GM18499 (cell line): ENCODE measurements at regions not wholly inside any gene's neighbourhood (a gene's known extent, or its start where the extent isn't known, plus 50 kb on each side); places are given as distances from the start of the nearest gene placed in this dataset.

Source experiments
- ATAC-seq: cut with Tn5 transposase; IDR thresholded peaks from one replicate; pipeline ENCODE4 v1.9.1; 2021; ENCODE audit warnings: moderate number of reproducible peaks; ENCODE audit not compliant: insufficient read depth, unreplicated experiment

- ATAC-seq = no peak
These were observed 74.9 kb downstream of the SLC25A47 start for GRCh38 chr14:100398044-100398443.

DNA sequence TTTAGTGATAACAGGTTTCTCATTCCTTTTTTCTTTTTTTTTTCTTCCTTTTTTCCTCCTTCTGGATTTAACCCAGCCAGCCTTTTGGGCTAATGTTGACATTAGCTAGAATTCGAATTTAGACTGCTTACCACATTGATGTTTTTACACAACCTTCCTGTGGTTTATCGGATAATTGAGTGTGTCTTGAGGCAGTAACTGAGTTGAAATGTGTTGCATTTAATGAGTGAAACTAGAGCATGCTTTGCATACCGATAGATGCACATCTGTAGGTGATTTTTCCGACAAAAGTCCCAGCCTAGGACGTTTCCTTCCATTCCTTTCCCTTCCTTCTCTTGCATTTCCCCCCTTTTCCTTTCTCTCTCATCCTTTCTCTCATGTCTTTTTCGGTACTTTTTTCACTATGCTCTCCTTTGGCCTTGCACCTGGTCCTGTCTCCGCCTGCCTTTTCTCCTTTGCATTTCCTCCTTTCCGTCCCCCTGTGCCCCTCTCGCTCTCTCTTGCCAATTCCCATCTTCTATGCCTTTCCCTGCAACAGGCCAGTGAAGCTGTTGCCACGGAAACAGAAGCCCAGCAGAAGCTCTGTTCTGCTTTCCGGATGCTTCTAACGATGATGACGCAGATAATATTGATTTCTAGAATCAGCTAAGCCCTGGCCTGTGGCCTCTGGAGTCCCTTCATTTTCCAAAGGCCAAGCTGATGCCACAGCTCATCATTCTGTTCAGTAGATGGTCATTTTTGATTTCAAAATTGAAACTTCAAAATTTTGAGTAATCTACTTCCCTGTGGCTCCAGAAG lies 76.1 kb downstream of the SLC25A47 start:
- no peak for ATAC-seq

DNA sequence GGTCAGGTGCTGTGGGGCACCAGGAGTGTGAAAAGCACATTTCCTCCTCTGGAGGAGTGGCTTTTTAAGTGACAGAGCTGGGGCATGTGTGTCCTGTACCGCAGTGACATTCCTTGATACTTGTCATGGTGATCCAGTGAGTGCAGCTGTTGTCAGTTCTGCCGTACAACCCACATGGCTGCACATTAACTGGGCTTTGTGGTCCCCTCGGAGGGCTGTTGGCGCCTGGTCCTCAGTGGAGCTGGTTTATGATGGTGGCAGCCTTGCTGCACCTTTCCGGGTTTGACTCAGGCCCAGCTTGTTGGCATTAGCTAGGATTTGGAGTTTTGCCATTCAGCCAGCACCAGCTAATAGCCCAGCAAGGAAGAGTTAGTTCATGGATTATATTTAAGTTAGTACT lies 77.0 kb downstream of the SLC25A47 start:
- ATAC-seq = no peak

GRCh38 chr14:100401031-100401692 lies 78.0 kb downstream of the SLC25A47 start:
- ATAC-seq = no peak

DNA sequence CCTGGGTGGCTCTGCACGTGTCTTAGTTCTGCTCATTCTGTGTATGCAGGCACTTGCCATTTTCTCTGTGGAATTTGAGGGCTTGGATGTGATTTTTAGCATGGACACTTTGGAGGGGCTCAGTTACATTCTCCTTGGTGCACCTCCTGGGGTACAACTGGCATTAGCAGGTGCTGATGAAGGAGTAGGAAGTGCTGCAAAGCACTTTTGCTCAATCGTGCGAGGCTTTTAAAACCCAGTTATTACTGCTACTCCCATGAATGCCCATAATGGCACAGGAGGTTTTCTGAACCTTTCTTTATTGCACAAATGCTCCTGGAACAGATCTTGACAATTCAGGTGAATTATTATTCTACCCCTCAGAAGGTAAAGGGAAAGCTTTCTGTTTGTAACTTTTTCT lies 78.7 kb downstream of the SLC25A47 start:
- no peak for ATAC-seq

- no peak for ATAC-seq
These were observed 79.5 kb downstream of the SLC25A47 start for GRCh38 chr14:100402631-100403030.

GRCh38 chr14:100403105-100403504 lies 80.0 kb downstream of the SLC25A47 start:
- no peak for ATAC-seq

- ATAC-seq = no peak
These were observed 80.7 kb downstream of the SLC25A47 start for GRCh38 chr14:100403802-100404365.

DNA sequence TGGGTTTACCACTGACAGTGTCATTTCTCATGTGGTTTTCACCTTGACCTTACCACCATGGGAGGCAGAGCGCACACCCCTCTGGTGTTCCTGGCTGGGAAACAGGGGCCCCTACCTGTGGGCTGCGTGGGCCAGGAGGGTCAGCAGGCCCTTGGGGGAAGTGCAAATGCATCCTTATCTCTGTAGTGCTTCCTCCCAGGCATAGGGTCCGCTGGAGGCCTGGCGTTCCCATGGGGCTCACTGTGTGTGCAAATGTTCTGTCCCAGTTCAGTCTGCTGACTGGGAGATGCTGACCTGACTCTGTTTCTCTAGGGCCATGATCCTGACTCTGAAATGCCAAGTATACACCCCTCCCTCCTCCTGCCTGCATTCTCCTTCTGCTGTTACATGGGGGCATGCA lies 81.3 kb downstream of the SLC25A47 start:
- no peak for ATAC-seq

GRCh38 chr14:100405760-100406455 lies 82.8 kb downstream of the SLC25A47 start:
- no peak for ATAC-seq

DNA sequence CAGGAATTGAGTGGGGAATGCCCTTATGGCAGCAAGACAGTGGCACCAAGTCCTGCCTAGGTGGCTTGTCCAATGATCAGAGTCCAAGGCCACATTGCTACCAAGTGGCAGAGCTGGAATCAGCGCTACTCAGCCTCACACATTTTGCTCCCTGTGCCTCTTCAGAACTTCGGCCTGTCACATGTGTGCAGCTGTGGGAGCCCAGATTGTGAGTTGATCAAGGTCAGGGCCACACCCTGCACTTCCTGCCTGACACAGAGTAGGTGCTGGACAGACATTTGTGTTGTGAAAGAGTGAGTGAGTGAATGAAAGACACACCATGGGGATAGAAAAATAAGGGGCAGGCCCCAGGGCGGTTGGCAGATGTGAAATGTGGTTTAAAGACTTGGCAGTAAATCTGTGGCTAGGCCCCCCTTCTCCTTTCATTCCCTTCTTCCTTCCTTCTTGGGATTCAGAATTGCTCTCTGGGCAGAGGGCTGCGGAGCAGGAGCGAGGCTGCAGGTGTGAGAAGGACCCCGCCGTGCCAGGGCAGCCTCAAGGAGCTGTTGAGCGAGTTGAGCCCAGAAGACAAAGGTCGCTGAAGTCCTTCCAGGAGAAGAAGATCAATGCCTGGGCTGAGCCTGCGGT lies 83.5 kb downstream of the SLC25A47 start:
- ATAC-seq = no peak

DNA sequence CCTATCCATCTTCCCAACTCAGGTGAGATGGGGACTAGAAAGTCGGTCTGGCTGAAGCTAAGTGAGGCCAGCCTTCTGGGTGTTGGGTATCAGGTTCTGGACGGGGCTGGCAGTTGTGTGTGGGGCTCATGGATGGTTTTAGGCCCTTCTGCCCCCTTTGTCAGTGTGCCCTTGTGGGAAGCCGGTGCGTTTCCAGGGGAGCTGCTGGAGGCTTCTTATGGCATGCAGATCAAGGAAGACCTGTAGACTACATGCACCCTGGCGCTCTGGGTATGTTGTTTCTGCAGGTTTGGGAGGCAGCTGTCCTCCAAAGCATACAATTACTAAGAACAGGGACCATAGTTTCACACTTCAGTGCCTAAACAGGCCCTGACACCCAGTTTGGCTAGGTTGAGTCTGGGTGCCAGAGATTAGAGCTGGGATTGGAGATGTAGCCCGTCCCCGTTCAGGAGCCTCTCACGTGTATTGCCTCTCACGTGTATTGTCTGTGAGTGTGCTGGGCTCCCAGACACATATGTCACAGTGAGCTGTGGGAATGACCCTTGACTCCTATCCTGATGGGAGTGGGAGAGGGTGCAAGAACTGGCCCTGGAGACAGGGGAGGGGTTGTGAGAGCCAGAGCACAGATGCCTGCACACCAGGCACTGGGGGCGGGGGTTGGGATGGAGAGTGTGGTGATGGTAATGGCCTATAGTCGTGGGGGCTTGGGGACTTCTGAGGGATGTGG lies 84.4 kb downstream of the SLC25A47 start:
- no peak for ATAC-seq

- no peak for ATAC-seq
These were observed 85.3 kb downstream of the SLC25A47 start for GRCh38 chr14:100408350-100409002.

GRCh38 chr14:100409003-100409360 lies 85.8 kb downstream of the SLC25A47 start:
- no peak for ATAC-seq

DNA sequence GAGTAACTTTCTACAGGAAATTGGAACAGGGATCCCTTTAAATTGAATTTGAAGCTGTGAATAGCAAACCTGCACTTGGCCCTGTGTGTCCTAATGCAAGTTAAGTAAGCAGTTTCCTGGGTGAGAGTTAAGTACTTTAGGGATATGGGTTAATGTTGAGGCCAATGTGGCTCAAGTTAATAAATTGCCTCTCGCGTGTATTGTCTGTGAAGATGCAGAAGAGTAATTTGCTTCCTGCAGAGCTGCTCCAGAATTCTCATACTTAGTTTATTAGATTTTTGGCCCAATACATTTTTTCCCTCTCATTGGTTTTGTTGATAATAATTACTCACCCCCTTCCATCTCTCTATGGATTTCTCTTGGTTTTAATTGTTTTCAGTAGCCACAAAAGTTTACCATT lies 86.5 kb downstream of the SLC25A47 start:
- no peak for ATAC-seq

- no peak for ATAC-seq
These were observed 87.0 kb downstream of the SLC25A47 start for GRCh38 chr14:100410056-100410565.

DNA sequence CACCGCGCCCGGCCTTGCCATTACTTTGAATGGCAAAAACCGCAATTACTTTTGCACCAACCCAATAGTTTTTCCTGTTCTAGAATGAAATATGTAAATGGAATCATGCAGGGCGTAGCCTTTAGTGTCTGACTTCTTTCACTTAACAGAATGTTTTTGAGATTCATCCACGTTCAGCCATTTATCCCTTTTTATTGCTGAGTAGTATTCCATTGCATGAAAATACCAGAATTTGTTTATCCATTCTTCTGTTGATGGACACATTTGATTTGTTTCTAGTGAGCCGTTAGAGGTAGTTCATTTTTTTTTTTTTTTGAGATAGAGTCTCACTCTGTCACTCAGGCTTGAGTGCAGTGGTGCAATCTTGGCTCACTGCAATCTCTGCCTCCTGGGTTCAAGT lies 90.6 kb downstream of the SLC25A47 start:
- ATAC-seq = no peak

DNA sequence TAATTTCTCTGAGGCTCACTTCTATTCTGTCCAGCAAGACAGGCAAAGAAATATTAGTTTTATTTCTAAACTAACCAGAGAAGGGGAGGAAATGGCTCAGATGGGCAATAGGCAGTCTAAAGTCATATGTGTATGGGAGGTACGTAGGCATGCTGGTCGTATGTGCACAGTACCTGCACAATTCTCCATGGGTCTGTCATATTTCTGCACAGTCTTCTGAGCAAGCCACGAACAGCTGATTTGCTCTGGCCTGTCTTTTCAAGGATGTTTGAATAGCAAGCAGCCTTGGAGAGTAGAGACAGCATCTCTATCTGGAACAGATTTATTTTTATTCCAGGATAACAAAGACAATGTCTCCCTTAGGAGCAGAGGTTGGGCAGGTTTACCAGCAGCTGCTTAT lies 92.1 kb downstream of the SLC25A47 start:
- ATAC-seq = no peak

GRCh38 chr14:100416081-100416680 lies 93.0 kb downstream of the SLC25A47 start:
- ATAC-seq = no peak
